ENCODE measurements at regions not wholly inside any gene's neighbourhood (a gene's known extent, or its start where the extent isn't known, plus 50 kb on each side); places are given as distances from the start of the nearest gene placed in this dataset.
"Not testable (repeated sequence)": the region's sequence is repeated elsewhere in the genome, so short reads cannot be mapped to it uniquely, and the experiment has no call there.

- DNase-seq (ENCODE audit: low spot score), result not testable (repeated sequence)
- peak; percentile 69 for FAIRE-seq
These were observed 368.0 kb downstream of the CDY2B start for GRCh38 chrY:17511984-17512383.

GRCh38 chrY:17511476-17511875 lies 368.5 kb downstream of the CDY2B start:
- FAIRE-seq; DNase-seq (ENCODE audit: low spot score): not testable (repeated sequence)

DNA sequence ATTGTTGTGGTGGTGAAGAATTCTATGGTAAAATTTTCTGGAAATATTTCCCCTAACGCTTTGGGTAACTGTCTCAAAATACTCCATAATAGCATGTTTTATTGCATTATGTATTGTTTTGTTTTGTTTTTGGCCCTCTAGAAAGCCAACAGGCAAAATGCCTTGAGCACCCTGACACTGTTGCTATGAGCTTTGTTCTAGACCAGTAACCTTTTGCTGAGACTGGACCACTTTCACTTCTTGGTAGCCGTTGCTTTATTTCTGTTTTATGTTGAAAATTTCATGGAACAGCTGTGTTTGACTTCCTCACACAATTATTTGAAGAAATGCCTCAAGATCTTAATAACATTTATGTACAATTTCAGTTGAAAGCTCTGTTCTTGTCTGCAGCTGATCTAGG lies 374.2 kb downstream of the CDY2B start:
- FAIRE-seq; DNase-seq (ENCODE audit: low spot score): not testable (repeated sequence)

DNA sequence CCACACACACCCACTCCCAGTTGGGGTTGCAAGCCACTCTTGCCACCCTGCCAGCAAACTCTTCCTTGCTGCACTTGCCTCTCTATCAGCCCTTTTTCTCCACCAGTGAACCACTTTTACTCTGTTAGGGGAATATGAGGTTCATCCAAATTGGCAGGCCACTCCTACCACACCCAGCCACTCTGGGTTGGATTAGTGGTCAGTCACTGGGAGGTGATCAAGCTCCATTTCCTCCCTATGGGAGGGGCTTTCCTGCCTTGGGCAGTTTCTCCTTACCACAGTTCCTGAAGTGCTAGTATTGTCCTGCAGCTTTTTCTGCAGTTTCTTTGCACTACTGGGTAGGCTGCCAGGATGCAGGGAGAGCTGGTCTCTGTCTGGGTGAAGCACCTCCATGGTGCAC lies 395.3 kb downstream of the CDY2B start:
- DNase-seq (ENCODE audit: low spot score); FAIRE-seq: not testable (repeated sequence)

GRCh38 chrY:17484157-17484556 lies 395.9 kb downstream of the CDY2B start:
- not testable (repeated sequence) for FAIRE-seq; DNase-seq (ENCODE audit: low spot score)

- FAIRE-seq, result peak; percentile 89
- DNase-seq (ENCODE audit: low spot score), result not testable (repeated sequence)
These were observed 398.5 kb downstream of the CDY2B start for GRCh38 chrY:17481389-17482022.

GRCh38 chrY:17472068-17472467 lies 408.0 kb downstream of the CDY2B start:
- FAIRE-seq; DNase-seq (ENCODE audit: low spot score): not testable (repeated sequence)

DNA sequence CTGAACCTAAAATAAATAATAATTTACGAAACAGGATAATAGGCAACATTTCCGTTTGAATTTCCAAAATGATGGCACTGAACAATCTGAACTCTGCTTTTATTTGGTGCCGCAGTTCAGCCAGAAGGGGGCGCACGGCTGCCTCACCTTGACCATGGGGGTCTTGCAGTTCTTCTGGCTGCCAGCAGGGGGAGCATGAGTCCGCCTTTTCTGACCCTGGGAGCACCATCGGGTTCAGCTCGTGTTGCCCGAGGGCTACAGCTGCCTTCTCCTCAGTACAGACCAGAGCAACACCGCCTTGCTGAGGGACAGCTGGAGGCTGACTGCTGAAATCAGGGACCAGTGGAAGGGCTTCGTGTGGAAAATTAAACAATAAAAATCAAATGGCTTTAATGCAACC lies 420.3 kb downstream of the CDY2B start:
- DNase-seq (ENCODE audit: low spot score), result not testable (repeated sequence)
- peak; percentile 87 for FAIRE-seq

GRCh38 chrY:17430570-17431166 lies 449.4 kb downstream of the CDY2B start:
- FAIRE-seq (no peak), DNase-seq (ENCODE audit: low spot score) (no peak)

DNA sequence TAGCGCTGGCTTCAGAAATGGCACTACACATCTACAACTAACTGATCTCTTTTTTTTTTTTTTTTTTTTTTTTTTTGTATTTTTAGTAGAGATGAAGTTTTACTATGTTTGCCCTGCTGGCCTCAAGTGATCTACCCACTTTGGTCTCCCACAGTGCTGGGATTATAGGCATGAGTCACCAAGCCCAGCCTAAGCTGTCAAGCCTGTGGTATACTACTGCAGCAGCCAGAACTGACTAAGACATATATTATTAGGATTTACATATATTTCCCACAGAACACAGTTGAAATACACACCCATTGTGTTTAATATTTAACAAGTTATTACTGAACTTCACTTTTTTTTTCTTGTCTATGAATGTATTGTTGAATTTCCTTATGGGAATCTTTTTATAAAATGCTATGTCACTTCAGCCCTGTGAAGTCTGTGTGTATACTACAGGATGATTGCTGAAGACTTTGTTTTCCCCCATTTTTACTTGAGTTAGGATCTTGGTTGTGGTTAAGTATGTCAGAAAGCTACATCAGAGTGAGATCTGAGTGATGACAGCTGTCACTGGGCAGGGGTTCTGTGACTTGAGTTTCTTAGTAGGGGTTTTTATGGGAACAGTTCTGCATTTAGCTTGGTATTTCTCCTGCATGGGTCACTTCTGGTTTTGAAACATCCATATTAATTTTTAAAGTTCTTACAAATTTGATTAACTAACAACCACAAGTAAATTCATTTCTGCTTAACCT lies 481.5 kb downstream of the CDY2B start:
- DNase-seq (ENCODE audit: low spot score) (peak; percentile 82), FAIRE-seq (peak; percentile 99)

DNA sequence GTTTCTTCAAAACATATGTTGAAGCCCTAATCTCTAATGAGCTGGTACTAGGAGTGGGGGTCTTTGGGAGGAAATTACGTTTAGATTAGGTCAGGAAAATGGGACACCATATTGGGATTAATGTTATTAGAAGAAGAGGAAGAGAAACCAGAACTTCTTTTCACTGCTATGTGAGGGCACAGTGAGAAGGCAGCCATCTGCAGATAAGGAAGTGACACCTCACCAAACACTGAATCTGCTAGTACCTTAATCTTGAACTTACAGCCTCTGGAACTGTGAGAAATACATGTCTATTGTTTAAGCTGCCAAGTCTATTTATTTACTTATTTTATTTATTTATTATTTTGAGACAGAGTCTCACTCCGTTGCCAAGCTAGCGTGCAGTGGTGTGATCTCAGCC lies 482.4 kb downstream of the CDY2B start:
- no peak for FAIRE-seq
- DNase-seq (ENCODE audit: low spot score), result no peak

DNA sequence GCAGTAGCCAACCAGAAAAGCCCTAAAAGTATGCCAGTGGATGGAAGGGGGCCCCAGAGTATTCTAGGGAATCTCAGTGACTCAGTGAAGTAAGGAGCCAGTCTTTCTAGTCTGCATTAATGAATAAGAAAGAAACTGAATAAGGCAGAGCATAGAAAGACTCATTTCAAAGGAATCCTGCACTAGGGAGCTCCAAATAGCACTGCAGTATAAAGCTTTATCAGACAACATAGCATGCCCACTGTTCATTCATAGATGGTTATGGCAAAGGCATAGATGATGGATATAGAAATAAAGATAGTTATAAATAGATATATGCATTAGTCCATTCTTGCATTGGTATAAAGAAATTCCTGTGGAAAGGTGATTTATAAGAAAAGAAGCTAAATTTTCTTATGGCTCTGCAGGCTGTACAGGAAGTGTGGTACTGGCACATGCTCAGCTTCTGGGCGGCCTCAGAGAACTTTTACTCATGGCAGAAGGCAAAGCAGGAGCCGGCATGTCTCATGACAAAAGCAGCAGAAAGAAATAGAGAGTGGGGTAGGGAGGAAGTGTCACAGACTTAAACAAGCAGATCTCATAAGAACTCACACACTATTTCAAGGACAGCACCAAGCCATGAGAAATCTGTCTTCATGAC lies 498.5 kb downstream of the CDY2B start:
- no peak for DNase-seq (ENCODE audit: low spot score)
- FAIRE-seq, result no peak

- DNase-seq (ENCODE audit: low spot score) (no peak), FAIRE-seq (no peak)
These were observed 501.7 kb downstream of the CDY2B start for GRCh38 chrY:17378326-17378725.

DNA sequence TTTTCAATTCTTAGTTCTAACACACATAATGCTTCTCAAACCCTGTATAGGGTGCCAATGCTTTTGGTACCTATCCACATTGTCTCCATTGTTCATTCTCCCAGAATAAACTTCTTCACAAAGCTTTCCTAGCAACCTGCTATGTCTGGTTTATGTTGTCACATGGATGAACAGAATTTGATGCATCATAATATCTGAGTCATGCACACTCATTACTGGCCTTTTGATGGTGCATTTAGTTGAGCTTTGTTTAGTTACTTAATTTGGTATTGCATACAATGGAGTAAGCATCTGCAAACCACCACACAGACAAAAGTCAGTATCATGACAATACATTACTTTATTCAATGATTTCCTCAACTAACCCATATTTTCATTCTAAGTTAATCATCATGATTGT lies 511.6 kb downstream of the CDY2B start:
- FAIRE-seq, result no peak
- DNase-seq (ENCODE audit: low spot score), result no peak

DNA sequence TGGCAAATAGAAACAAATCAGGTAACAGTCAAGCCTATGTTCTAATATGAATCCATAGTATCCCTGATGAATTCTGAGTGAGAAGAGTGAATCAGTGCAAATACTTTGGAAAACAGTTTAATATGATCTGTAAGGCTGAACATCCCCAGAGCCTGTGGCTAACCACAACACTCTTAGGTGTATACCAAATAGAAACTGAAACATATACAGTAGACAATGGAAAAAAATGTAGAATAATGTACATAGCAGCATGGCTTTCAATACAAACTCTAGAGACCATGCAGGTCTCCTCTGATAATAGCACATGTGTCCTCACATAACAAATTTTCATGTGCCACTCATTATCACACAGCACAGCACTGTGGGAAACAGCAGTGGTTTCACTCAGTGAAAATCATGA lies 513.6 kb downstream of the CDY2B start:
- DNase-seq (ENCODE audit: low spot score) (no peak), FAIRE-seq (no peak)

DNA sequence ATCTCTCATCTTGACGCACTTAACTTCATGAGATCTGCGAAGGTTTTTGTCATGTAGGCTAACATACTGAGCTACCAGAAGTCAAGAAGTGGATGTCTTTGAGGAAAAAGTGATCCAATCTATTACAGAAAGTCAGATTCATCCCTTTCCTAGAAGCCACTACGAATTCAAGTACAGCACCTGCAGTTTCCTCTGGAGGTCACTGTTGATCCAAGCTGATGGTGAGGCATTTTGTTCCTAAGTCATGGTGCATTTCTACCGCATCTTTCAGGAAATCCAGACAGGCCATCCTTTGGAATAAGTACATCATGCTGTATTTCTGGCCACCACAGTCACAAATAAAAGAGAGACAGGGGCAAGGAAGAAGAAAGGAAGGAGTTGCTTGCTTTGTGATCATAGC lies 541.0 kb downstream of the CDY2B start:
- DNase-seq (ENCODE audit: low spot score) (peak; percentile 5), FAIRE-seq (peak; percentile 5)

DNA sequence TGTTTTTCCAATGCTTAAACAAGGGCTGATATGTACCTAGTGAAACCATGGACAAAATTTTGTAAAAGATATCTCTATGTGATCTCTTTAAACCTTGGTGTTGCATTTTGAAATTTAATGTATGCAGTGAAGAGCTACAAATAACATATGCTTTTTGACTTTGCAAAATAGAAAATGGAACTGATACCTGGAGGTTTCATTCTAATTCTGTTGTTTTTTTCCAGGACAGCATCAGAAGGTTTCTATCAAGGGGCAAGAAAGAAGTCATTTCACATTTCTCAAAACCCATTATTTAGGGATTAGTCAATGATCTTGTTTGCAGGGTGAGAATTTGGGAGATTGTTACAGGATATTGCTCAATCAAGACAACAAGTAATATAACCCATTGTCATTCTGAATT lies 549.3 kb downstream of the CDY2B start:
- DNase-seq (ENCODE audit: low spot score) (no peak), FAIRE-seq (no peak)

DNA sequence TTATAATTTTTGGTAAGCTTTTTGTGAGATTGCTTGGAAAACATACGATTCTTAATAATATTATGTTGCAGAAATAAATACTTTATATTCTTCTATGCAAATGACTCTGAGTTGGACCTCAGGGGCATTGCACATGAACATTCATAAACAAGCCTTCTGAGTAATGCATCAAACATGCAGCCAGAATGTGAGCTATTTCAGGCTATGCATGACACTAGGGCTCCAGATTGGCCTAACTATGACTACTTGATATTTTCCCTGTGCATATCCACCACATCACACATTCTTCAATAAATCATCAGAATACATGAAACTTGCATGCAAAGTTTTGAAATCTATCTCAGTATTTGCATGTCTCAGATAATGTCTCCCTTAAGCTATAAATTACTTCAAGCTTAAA lies 560.1 kb downstream of the CDY2B start:
- DNase-seq (ENCODE audit: low spot score) (peak; percentile 59), FAIRE-seq (peak; percentile 74)

GRCh38 chrY:17318631-17319030 lies 561.4 kb downstream of the CDY2B start:
- FAIRE-seq (no peak), DNase-seq (ENCODE audit: low spot score) (no peak)

- FAIRE-seq (no peak), DNase-seq (ENCODE audit: low spot score) (no peak)
These were observed 603.0 kb downstream of the CDY2B start for GRCh38 chrY:17277056-17277455.

- FAIRE-seq (no peak), DNase-seq (ENCODE audit: low spot score) (no peak)
These were observed 620.5 kb downstream of the CDY2B start for GRCh38 chrY:17259497-17259896.

GRCh38 chrY:17238406-17238805 lies 641.6 kb downstream of the CDY2B start:
- FAIRE-seq (peak; percentile 94), DNase-seq (ENCODE audit: low spot score) (peak; percentile 63)
